ENCODE measurements at regions not wholly inside any gene's neighbourhood (a gene's known extent, or its start where the extent isn't known, plus 50 kb on each side); places are given as distances from the start of the nearest gene placed in this dataset.

DNA sequence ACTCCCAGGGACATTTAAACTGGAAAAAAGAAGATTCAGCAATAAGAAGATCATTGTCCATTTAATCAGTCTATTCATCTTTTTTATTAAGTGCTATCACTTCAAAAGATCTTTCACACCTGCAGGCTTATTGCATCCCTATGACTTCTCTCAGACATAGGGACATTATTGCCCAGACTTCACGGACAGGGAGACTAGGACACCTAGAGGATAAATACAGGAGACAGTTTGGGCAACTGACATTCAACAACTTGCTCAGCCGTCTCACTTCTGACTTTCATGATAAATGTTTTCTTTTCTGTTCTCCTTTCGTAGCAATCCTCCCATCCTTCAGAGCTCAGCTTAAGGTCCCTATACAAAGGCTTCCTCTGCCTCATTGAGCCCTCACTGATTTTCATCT is 84.3 kb downstream of the TMEM30B start:
- TF ChIP-seq POLR2AphosphoS5 (IDR thresholded peaks at IDR 0.05; ENCODE audit: low read depth, low read length) (no peak), TAF1 (IDR thresholded peaks at IDR 0.05; ENCODE audit: low read depth, low read length) (no peak), POU2F2 (IDR thresholded peaks at IDR 0.05; ENCODE audit: low read depth, low read length) (no peak), PAX5 (IDR thresholded peaks at IDR 0.05; ENCODE audit: insufficient read depth, low read length, severe bottlenecking) (no peak), SPI1 (IDR thresholded peaks at IDR 0.05; ENCODE audit: low read depth, low read length) (no peak), POLR2A (IDR thresholded peaks at IDR 0.05; ENCODE audit: low read depth, low read length) (no peak)
- FAIRE-seq (no peak), DNase-seq (ENCODE audit: insufficient read length, low spot score) (no peak)

DNA sequence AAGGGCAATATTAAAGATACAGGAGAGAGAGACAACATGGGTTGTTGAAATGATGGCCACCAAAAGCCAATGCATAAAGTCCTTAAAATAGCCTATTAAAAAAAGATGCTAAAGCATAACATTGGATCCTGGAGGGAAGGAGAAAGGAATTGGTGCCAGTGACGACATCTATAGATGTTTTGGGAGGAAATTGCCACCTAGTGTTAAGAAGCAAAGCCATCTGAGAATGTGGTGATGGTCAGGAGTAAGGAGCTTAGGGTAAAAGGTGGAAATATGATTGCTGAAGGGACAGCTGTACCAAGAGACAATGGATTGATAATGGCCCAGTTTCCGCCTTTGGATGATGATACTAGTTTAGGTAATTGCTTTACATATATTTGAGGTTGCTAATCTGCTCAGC is 85.1 kb downstream of the TMEM30B start:
- TF ChIP-seq POLR2AphosphoS5 (IDR thresholded peaks at IDR 0.05; ENCODE audit: low read depth, low read length) (no peak), PAX5 (IDR thresholded peaks at IDR 0.05; ENCODE audit: insufficient read depth, low read length, severe bottlenecking) (no peak), POU2F2 (IDR thresholded peaks at IDR 0.05; ENCODE audit: low read depth, low read length) (no peak), POLR2A (IDR thresholded peaks at IDR 0.05; ENCODE audit: low read depth, low read length) (no peak), TAF1 (IDR thresholded peaks at IDR 0.05; ENCODE audit: low read depth, low read length) (no peak), SPI1 (IDR thresholded peaks at IDR 0.05; ENCODE audit: low read depth, low read length) (no peak)
- FAIRE-seq = no peak
- no peak for DNase-seq (ENCODE audit: insufficient read length, low spot score)

DNA sequence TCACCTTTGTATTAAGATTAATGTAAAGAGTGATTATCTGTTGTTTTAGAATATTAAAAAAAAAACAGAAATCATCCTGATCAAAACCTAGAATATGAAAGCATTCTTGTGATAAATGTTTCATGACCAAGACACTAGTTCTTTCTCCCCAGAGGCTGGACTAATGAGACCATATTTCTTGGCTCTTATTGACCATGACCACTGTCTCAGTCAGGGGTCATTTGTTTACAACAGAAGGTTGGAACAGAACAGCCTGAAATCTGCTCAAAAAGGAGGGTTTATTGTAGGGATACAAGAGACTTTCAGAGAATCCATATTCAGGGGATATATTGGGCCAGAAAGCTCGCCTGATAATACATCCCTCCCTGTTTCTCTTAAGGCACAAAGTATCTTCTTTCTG is 87.7 kb downstream of the TMEM30B start:
- FAIRE-seq (no peak), DNase-seq (ENCODE audit: insufficient read length, low spot score) (no peak)
- TF ChIP-seq TAF1 (IDR thresholded peaks at IDR 0.05; ENCODE audit: low read depth, low read length) (no peak), PAX5 (IDR thresholded peaks at IDR 0.05; ENCODE audit: insufficient read depth, low read length, severe bottlenecking) (no peak), SPI1 (IDR thresholded peaks at IDR 0.05; ENCODE audit: low read depth, low read length) (no peak), POU2F2 (IDR thresholded peaks at IDR 0.05; ENCODE audit: low read depth, low read length) (no peak), POLR2A (IDR thresholded peaks at IDR 0.05; ENCODE audit: low read depth, low read length) (no peak), POLR2AphosphoS5 (IDR thresholded peaks at IDR 0.05; ENCODE audit: low read depth, low read length) (no peak)

DNA sequence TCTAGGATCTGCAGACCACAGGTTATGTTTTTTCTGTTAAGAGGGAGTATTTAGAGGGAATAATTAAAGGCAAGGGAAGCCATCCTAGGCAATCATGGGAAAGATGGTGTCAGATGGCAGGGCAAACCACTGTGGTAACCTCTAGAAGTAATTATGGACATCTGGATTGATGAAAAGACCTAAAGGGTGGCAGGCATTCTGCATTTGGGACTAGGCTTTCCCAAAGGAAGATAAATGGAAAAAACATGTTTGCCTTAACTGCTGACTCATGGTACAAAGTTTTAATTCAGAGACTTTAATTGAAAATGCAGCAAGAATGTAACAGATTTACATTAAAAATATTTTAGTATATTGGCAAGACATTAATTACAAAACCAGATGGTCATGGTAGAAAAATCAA is 88.1 kb downstream of the TMEM30B start:
- no peak for DNase-seq (ENCODE audit: insufficient read length, low spot score)
- TF ChIP-seq POLR2AphosphoS5 (IDR thresholded peaks at IDR 0.05; ENCODE audit: low read depth, low read length) (no peak), POLR2A (IDR thresholded peaks at IDR 0.05; ENCODE audit: low read depth, low read length) (no peak), SPI1 (IDR thresholded peaks at IDR 0.05; ENCODE audit: low read depth, low read length) (no peak), TAF1 (IDR thresholded peaks at IDR 0.05; ENCODE audit: low read depth, low read length) (no peak), POU2F2 (IDR thresholded peaks at IDR 0.05; ENCODE audit: low read depth, low read length) (no peak), PAX5 (IDR thresholded peaks at IDR 0.05; ENCODE audit: insufficient read depth, low read length, severe bottlenecking) (no peak)
- no peak for FAIRE-seq

DNA sequence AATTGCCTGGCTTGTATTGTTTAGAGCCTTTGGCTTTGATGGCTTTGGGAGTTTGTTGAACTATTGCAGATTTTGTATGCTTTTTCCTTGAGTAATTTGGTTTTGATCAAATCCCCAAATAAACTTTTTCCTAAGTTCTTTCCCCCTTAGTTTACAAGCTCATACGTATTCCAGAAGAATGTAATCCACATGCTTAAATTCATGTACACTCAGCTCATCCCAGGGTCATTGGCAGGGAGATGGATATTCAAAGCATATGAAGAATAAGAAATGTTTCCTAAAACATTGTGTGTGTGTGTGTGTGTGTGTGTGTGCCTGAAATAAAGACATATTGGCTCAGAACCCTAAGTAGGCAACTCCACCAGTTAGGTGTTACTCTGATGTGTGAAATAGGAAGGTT is 89.4 kb downstream of the TMEM30B start:
- TF ChIP-seq TAF1 (IDR thresholded peaks at IDR 0.05; ENCODE audit: low read depth, low read length) = no peak
- TF ChIP-seq POU2F2 (IDR thresholded peaks at IDR 0.05; ENCODE audit: low read depth, low read length) = no peak
- FAIRE-seq (no peak), DNase-seq (ENCODE audit: insufficient read length, low spot score) (no peak)

DNA sequence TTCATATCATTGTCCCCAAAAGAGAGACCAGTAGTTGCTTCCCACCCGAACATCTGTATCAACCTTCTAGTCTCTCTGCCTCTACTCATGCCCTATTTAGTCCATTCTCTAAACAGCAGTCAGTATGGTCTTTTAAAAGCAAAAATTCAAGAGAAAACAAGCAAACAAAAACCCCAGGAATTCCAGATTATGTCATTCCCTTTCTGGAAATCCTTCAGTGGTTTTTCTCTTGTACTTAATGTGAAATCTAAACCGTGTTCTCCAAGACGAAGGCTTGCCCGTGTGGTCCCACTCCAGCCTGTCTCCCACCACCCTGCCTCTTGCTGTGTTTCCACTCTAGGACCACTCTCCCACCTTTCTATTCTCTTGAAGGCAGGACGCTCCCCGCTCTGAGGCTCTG is 90.8 kb downstream of the TMEM30B start:
- DNase-seq (ENCODE audit: insufficient read length, low spot score) (no peak), FAIRE-seq (no peak)
- TF ChIP-seq PAX5 (IDR thresholded peaks at IDR 0.05; ENCODE audit: insufficient read depth, low read length, severe bottlenecking) (no peak), SPI1 (IDR thresholded peaks at IDR 0.05; ENCODE audit: low read depth, low read length) (no peak), POLR2A (IDR thresholded peaks at IDR 0.05; ENCODE audit: low read depth, low read length) (no peak), TAF1 (IDR thresholded peaks at IDR 0.05; ENCODE audit: low read depth, low read length) (no peak), POU2F2 (IDR thresholded peaks at IDR 0.05; ENCODE audit: low read depth, low read length) (no peak), POLR2AphosphoS5 (IDR thresholded peaks at IDR 0.05; ENCODE audit: low read depth, low read length) (no peak)

DNA sequence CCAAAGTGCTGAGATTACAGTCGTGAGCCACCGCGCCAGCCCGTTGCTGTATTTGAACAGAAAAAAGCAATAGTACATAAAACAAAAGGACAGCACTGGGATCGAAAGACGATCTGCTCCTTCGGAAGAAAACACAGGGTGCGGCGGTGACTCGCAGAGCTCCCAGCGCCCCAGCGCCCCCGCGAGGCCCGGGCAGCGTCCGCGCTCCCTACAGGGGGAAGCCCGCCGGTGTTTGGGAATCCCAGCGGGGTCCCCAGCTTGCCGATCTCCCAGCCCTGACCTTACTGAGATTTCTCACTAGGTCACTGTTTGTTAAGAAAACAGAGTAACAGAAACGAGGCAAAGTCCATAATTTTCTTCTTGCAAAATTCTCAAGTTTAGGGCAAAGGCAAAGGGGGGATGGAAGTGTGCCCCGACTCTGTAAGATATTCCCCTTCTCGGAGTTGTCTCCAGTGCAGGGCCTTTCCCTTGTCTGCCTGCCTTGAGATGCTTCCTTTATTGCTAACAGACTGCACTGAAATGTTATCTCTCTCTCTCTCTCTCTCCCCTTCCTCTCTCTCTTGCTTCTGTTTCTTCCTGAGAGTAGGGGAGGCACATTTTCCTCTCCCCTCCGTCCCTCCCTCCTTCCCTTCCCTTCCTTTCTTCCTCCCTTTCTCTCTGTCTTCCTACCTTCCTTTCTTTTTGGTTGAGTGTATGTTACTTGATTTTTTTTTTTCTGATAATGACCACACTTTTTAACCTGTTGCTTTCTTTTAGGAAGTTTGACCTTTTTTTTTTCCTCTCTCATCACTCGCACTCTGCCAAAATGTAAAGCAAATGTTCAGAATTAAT is 91.9 kb downstream of the TMEM30B start:
- TF ChIP-seq TAF1 (IDR thresholded peaks at IDR 0.05; ENCODE audit: low read depth, low read length) = no peak
- peak; percentile 22 for DNase-seq (ENCODE audit: insufficient read length, low spot score)
- no peak for FAIRE-seq

DNA sequence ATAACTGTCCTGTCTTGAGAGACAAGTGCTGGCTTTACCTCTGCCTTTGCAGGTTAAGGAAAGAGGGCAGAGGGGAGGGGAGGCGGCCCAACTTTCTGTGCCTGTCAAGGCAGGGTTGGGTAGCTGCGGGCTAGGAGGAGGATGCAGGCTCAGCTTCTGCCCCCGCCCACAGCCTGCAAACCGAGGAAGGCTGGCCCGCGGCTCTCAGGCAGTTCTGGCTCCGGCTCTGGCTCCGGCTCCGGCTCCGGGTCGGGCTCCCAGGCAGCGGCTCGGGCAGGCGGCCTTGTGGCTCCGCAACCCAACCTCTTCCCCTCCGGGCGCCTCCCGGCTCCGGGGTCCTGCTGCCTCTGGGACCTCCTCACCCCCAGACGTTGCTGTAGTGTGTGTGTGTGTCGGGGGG is 92.9 kb downstream of the TMEM30B start:
- no peak for TF ChIP-seq SPI1 (IDR thresholded peaks at IDR 0.05; ENCODE audit: low read depth, low read length)
- no peak for TF ChIP-seq POLR2A (IDR thresholded peaks at IDR 0.05; ENCODE audit: low read depth, low read length)
- TF ChIP-seq POLR2AphosphoS5 (IDR thresholded peaks at IDR 0.05; ENCODE audit: low read depth, low read length) = no peak
- TF ChIP-seq TAF1 (IDR thresholded peaks at IDR 0.05; ENCODE audit: low read depth, low read length) = no peak
- no peak for TF ChIP-seq POU2F2 (IDR thresholded peaks at IDR 0.05; ENCODE audit: low read depth, low read length)
- no peak for TF ChIP-seq PAX5 (IDR thresholded peaks at IDR 0.05; ENCODE audit: insufficient read depth, low read length, severe bottlenecking)
- DNase-seq (ENCODE audit: insufficient read length, low spot score) = no peak
- no peak for FAIRE-seq

DNA sequence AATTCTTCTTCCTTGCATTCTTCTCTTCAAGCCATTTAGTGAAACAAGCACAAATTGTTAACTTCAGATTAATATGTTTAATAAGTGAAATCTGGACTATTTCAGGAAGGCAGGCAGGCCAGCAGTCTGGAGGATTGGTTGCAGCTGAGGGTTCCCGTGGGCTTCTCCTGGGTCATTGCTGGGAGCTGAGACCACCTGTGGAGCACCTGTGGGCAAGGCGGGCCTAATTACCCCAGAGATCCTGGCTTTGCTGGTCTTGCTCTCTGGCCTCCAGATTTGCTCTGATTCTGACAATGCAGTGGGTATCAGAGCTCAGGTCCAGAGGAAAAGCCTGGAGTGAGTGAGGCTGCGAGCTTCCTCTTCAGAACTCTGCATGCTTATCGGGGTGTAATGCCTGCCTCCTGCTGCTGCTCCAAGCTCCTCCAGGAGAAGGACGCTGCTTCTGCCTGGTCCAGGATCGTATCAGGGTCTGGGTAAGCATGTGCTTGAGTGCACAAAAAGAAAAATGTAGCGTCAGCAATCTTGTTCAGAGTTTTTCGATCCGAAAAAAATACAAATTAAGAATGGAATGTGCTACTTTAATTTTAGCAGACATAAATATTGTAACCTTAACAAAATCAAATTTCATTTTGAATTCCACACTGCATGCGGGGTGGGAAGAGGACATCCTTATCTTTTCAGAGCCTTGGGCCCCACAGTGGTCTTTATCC is 93.8 kb downstream of the TMEM30B start:
- TF ChIP-seq PAX5 (IDR thresholded peaks at IDR 0.05; ENCODE audit: insufficient read depth, low read length, severe bottlenecking) = no peak
- TF ChIP-seq POLR2A (IDR thresholded peaks at IDR 0.05; ENCODE audit: low read depth, low read length) = no peak
- TF ChIP-seq SPI1 (IDR thresholded peaks at IDR 0.05; ENCODE audit: low read depth, low read length) = no peak
- no peak for TF ChIP-seq POLR2AphosphoS5 (IDR thresholded peaks at IDR 0.05; ENCODE audit: low read depth, low read length)
- TF ChIP-seq TAF1 (IDR thresholded peaks at IDR 0.05; ENCODE audit: low read depth, low read length) = no peak
- DNase-seq (ENCODE audit: insufficient read length, low spot score) (no peak), FAIRE-seq (no peak)

All from GM12891 (cell line).